Astrocyte (in vitro differentiated cells and primary cell): ENCODE measurements at regions not wholly inside any gene's neighbourhood (a gene's known extent, or its start where the extent isn't known, plus 50 kb on each side); places are given as distances from the start of the nearest gene placed in this dataset.

Experiments
- DNase-seq: peaks from one replicate; pipeline ENCODE4 v3.0.0-alpha.2; 2010; ENCODE audit warnings: low read depth
- FAIRE-seq: peaks from 2 replicates; lab custom pipeline; 2011; peaks lifted over from hg19 to GRCh38; lab: Jason Lieb, UNC
- H2AFZ ChIP-seq: 2 replicates; pipeline ENCODE4 v1.6.0; 2012; ENCODE audit warnings: low read depth, low read length, inconsistent platforms
- H3K27ac ChIP-seq: 2 replicates; pipeline ENCODE4 v1.5.1; 2011; ENCODE audit warnings: low read depth, low read length, inconsistent platforms
- H3K27me3 ChIP-seq: 2 replicates; pipeline ENCODE4 v1.6.0; 2011; ENCODE audit warnings: low read length, inconsistent platforms; ENCODE audit not compliant: insufficient read depth
- H3K36me3 ChIP-seq: 2 replicates; pipeline ENCODE4 v1.5.1; 2011; ENCODE audit warnings: low read length, inconsistent platforms; ENCODE audit not compliant: insufficient read depth
- H3K4me1 ChIP-seq: 2 replicates; pipeline ENCODE4 v1.5.1; 2011; ENCODE audit warnings: low read length, inconsistent platforms; ENCODE audit not compliant: insufficient read depth
- H3K4me2 ChIP-seq: 2 replicates; pipeline ENCODE4 v1.6.0; 2012; ENCODE audit warnings: low read length, inconsistent platforms
- H3K4me3 ChIP-seq: 2 replicates; pipeline ENCODE4 v1.5.1; 2011; ENCODE audit warnings: low read depth, mild to moderate bottlenecking, low read length, inconsistent platforms; ENCODE audit not compliant: insufficient read depth
- H3K79me2 ChIP-seq: 2 replicates; pipeline ENCODE4 v1.6.0; 2012; ENCODE audit warnings: mild to moderate bottlenecking, low read length, inconsistent platforms; ENCODE audit not compliant: insufficient read depth
- H3K9ac ChIP-seq: 2 replicates; pipeline ENCODE4 v1.6.0; 2012; ENCODE audit warnings: mild to moderate bottlenecking, low read length, inconsistent platforms
- H3K9me3 ChIP-seq: 2 replicates; pipeline ENCODE4 v1.5.1; 2012; ENCODE audit warnings: low read depth, mild to moderate bottlenecking, low read length, inconsistent platforms; ENCODE audit not compliant: insufficient read depth
- H4K20me1 ChIP-seq: 2 replicates; pipeline ENCODE4 v1.6.0; 2012; ENCODE audit warnings: low read length, inconsistent platforms; ENCODE audit not compliant: insufficient read depth
- H3K27ac Mint-ChIP-seq: one replicate; pipeline ENCODE4 v1.8.0; 2021; ENCODE audit warnings: mild to moderate bottlenecking, mixed read lengths; ENCODE audit not compliant: unreplicated experiment
- H3K27me3 Mint-ChIP-seq: one replicate; pipeline ENCODE4 v1.8.0; 2021; ENCODE audit warnings: low read depth, mixed read lengths; ENCODE audit not compliant: unreplicated experiment
- H3K36me3 Mint-ChIP-seq: one replicate; pipeline ENCODE4 v1.8.0; 2021; ENCODE audit warnings: low read depth, mixed read lengths; ENCODE audit not compliant: unreplicated experiment
- H3K4me1 Mint-ChIP-seq: one replicate; pipeline ENCODE4 v1.8.0; 2021; ENCODE audit warnings: low read depth, mixed read lengths; ENCODE audit not compliant: unreplicated experiment
- H3K4me3 Mint-ChIP-seq: one replicate; pipeline ENCODE4 v1.8.0; 2021; ENCODE audit warnings: mild to moderate bottlenecking, moderate library complexity, mixed read lengths; ENCODE audit not compliant: unreplicated experiment
- H3K9me3 Mint-ChIP-seq: one replicate; pipeline ENCODE4 v1.8.0; 2021; ENCODE audit warnings: mild to moderate bottlenecking, mixed read lengths; ENCODE audit not compliant: unreplicated experiment
- CTCF ChIP-seq: IDR thresholded peaks from 2 replicates; pipeline ENCODE4 v1.5.1; 2011; ENCODE audit warnings: low read depth, mild to moderate bottlenecking, inconsistent platforms, low read length, moderate library complexity; ENCODE audit not compliant: insufficient read depth
- EZH2 ChIP-seq: IDR thresholded peaks from 2 replicates; pipeline ENCODE4 v1.6.1; 2012; ENCODE audit warnings: mild to moderate bottlenecking, low read length, inconsistent platforms; ENCODE audit not compliant: insufficient read depth

GRCh38 chr12:58479401-58479800 lies 440.9 kb downstream of the LRIG3 start:
- peaks cover 6% of the 10 kb centered on the region for H3K4me1 Mint-ChIP-seq
- no peaks in the 10 kb centered on the region for H3K36me3 Mint-ChIP-seq
- H3K27ac Mint-ChIP-seq = no peak overlapping the region
- no peak for FAIRE-seq
- Histone ChIP-seq H3K27ac (no peak overlapping the region), H4K20me1 (no peaks in the 10 kb centered on the region), H3K4me2 (no peak overlapping the region), H3K4me3 (no peak overlapping the region), H3K27me3 (no peaks in the 10 kb centered on the region), H3K4me1 (no peaks in the 10 kb centered on the region), H3K9me3 (no peaks in the 10 kb centered on the region), H2AFZ (no peak overlapping the region), H3K9ac (no peak overlapping the region), H3K79me2 (no peaks in the 10 kb centered on the region), H3K36me3 (no peaks in the 10 kb centered on the region)
- H3K4me3 Mint-ChIP-seq = no peak overlapping the region
- no peak for TF ChIP-seq CTCF
- TF ChIP-seq EZH2 = no peak
- H3K9me3 Mint-ChIP-seq = no peaks in the 10 kb centered on the region
- H3K27me3 Mint-ChIP-seq = no peaks in the 10 kb centered on the region
- DNase-seq = no peak

GRCh38 chr12:58481811-58482210 lies 438.5 kb downstream of the LRIG3 start:
- DNase-seq (no peak), FAIRE-seq (no peak)
- Histone ChIP-seq H3K9ac (no peak overlapping the region), H3K79me2 (no peaks in the 10 kb centered on the region), H2AFZ (no peak overlapping the region), H3K4me3 (no peak overlapping the region), H3K27me3 (no peaks in the 10 kb centered on the region), H3K36me3 (no peaks in the 10 kb centered on the region), H4K20me1 (no peaks in the 10 kb centered on the region), H3K9me3 (no peaks in the 10 kb centered on the region), H3K4me1 (no peaks in the 10 kb centered on the region), H3K4me2 (no peak overlapping the region), H3K27ac (no peak overlapping the region)
- no peak overlapping the region for H3K27ac Mint-ChIP-seq
- peaks cover 8% of the 10 kb centered on the region for H3K4me1 Mint-ChIP-seq
- no peak overlapping the region for H3K4me3 Mint-ChIP-seq
- no peaks in the 10 kb centered on the region for H3K27me3 Mint-ChIP-seq
- no peaks in the 10 kb centered on the region for H3K9me3 Mint-ChIP-seq
- no peaks in the 10 kb centered on the region for H3K36me3 Mint-ChIP-seq
- TF ChIP-seq EZH2 (no peak), CTCF (no peak)

DNA sequence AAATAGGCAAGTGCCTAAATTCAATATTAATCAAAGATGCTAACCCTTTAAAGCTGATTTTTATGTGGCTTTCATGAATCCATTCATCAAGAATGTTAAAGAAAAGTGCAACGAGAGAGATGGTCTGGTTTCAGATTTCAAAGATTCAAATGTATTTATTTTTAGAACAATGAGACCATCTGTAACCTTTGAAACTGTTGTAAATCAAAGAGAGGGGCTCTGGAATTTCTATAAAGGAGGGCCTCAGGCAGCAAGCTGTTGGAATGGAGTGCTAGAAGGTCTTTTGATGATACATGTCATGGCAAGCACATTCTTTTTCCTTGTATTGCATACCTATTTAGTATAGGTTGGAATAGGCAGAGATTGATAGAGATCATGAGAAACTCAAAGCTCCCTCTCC lies 433.0 kb downstream of the LRIG3 start:
- H3K4me1 Mint-ChIP-seq = peaks cover 33% of the 10 kb centered on the region
- no peaks in the 10 kb centered on the region for H3K27me3 Mint-ChIP-seq
- H4K20me1 ChIP-seq = no peaks in the 10 kb centered on the region
- FAIRE-seq (no peak), DNase-seq (peak; percentile 59)
- H3K27ac ChIP-seq = no peak overlapping the region
- peaks cover 3% of the 10 kb centered on the region for H3K4me1 ChIP-seq
- H3K4me2 ChIP-seq = peak overlapping the region; percentile 10
- no peaks in the 10 kb centered on the region for H3K36me3 ChIP-seq
- H3K79me2 ChIP-seq = no peaks in the 10 kb centered on the region
- peak overlapping the region; percentile 86 for H3K27ac Mint-ChIP-seq
- no peak overlapping the region for H3K4me3 Mint-ChIP-seq
- no peaks in the 10 kb centered on the region for H3K36me3 Mint-ChIP-seq
- no peak for TF ChIP-seq CTCF
- TF ChIP-seq EZH2 = no peak
- no peak overlapping the region for H2AFZ ChIP-seq
- H3K9me3 Mint-ChIP-seq = no peaks in the 10 kb centered on the region
- H3K9ac ChIP-seq = no peak overlapping the region
- no peak overlapping the region for H3K4me3 ChIP-seq
- no peaks in the 10 kb centered on the region for H3K27me3 ChIP-seq
- no peaks in the 10 kb centered on the region for H3K9me3 ChIP-seq
